ENCODE measurements at regions not wholly inside any gene's neighbourhood (a gene's known extent, or its start where the extent isn't known, plus 50 kb on each side); places are given as distances from the start of the nearest gene placed in this dataset.

DNA sequence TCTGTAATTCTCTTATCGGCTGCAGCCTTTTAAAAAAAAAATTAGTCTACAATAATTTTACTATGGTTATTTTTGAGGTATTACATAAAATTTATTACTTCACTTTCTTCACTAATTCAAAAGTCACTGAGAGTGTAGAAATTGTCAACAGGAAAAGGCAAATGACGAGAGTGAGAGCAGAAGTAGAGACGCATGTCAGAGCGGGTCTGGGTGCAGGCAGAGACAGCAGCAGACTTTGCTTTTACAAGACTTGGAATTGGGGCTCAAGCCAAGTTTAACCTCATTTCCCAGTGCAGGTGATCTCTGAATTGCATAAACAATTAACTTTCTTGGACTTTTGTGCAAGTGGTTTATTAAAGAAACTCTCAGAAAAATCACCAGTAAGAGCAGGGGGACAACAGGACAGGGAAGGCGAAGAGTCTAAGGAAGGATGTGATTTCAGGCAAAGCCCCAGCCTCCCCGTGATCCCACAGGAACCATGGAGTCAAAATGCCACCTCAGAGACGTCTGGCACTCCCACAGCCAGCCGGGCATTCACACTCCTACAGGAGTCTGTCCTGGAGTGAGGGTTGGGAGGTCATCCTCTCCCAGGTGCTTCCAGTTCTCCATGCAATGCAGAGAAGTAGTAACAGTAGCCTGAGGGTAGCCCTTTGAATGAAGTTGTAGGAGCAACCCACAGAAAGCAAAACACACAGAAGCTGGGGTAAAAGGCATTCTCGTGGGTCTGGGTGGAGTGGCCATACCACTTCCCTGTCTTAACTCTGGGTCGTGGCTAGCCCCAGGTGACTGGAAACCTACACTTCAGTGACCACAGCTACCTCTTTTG, 274.0 kb upstream of the TGFBR2 start:
- Histone ChIP-seq H3K27me3 (ENCODE audit: control insufficient read depth, insufficient read depth, low read length) (no peaks in the 10 kb centered on the region), H3K4me3 (ENCODE audit: low read length) (no peak overlapping the region), H3K27ac (ENCODE audit: low read length) (no peak overlapping the region), H3K36me3 (ENCODE audit: control insufficient read depth, insufficient read depth, low read length) (no peaks in the 10 kb centered on the region), H3K9me3 (replicated peaks; ENCODE audit: control insufficient read depth, low read depth, low read length) (no peaks in the 10 kb centered on the region), H3K4me1 (ENCODE audit: control insufficient read depth, insufficient read depth, low read length) (no peaks in the 10 kb centered on the region)
- 37% methylated on average over 2 of the region's 10 CpGs for WGBS (ENCODE audit: insufficient coverage)
- DNase-seq, result no peak

DNA sequence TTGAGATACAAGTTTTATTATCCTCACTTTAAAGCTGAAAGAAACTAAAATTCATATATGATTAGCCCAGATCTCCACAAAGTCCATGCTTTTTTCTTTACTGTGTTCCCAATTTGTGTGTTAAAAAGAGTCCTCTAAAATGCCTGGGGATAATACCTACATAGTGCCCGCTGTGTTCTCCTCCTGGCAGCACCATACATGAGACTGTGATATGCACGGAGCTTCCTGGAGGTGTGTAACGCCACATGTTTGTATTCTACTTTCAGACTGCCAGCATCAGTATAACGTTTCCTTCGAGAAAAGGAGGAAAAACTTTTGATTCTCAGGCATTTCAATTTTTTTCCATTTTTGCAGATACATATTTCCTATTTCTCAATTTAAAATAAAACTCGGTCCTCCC, 273.3 kb upstream of the TGFBR2 start:
- no peak overlapping the region for H3K27ac ChIP-seq (ENCODE audit: low read length)
- no peaks in the 10 kb centered on the region for H3K27me3 ChIP-seq (ENCODE audit: control insufficient read depth, insufficient read depth, low read length)
- H3K4me1 ChIP-seq (ENCODE audit: control insufficient read depth, insufficient read depth, low read length), result no peaks in the 10 kb centered on the region
- no peaks in the 10 kb centered on the region for H3K9me3 ChIP-seq (replicated peaks; ENCODE audit: control insufficient read depth, low read depth, low read length)
- no peak for DNase-seq
- 85% methylated on average over 3 of the region's 6 CpGs for WGBS (ENCODE audit: insufficient coverage)
- H3K4me3 ChIP-seq (ENCODE audit: low read length), result no peak overlapping the region
- no peaks in the 10 kb centered on the region for H3K36me3 ChIP-seq (ENCODE audit: control insufficient read depth, insufficient read depth, low read length)

DNA sequence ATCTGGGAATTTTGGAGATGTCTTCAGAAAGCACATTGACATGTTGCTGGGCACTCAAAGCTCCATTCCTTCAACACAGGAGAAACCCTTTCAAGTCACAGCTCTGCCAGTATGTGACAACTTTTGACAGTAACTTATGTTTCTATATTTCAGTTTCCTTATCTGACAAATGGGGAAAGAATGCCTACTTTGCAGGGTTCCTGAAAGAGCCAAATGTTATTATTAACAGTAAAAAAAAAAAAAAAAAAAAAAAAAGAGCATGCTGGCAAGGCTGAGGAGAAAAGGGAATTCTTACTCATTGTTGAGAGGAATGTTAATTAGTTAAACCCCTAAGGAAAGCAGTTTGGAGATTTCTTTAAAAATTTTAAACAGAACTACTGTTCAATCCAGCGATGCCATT, 272.5 kb upstream of the TGFBR2 start:
- Histone ChIP-seq H3K9me3 (replicated peaks; ENCODE audit: control insufficient read depth, low read depth, low read length) (no peaks in the 10 kb centered on the region), H3K27ac (ENCODE audit: low read length) (no peak overlapping the region), H3K4me1 (ENCODE audit: control insufficient read depth, insufficient read depth, low read length) (no peaks in the 10 kb centered on the region), H3K36me3 (ENCODE audit: control insufficient read depth, insufficient read depth, low read length) (no peaks in the 10 kb centered on the region), H3K4me3 (ENCODE audit: low read length) (no peak overlapping the region), H3K27me3 (ENCODE audit: control insufficient read depth, insufficient read depth, low read length) (no peaks in the 10 kb centered on the region)
- DNase-seq, result no peak
- no CpG with 5 or more reads among the region's 1 CpG for whole genome bisulfite sequencing (ENCODE audit: insufficient coverage)

DNA sequence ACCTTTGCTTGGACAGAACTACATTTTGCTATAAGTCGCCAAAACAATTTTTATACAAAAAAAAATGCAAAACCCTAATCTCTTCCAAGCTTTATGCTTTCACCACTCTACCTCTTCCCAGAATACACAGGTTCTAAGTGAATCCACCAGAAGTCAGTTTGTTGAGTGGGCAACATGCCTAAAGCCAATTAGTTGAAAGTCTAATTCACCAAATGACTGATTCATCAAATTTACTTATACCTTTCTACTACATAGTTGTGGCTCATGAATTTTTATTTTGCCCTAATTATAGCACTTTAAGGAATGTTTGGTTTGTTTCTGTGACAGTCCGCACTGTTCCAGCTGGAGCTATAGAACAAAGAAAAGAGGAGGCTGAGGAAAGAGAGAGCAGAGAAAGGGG, 265.9 kb upstream of the TGFBR2 start:
- WGBS (ENCODE audit: insufficient coverage), result 100% methylated on average over 1 of the region's 2 CpGs
- H3K27ac ChIP-seq (ENCODE audit: low read length), result no peak overlapping the region
- H3K27me3 ChIP-seq (ENCODE audit: control insufficient read depth, insufficient read depth, low read length), result no peaks in the 10 kb centered on the region
- H3K4me1 ChIP-seq (ENCODE audit: control insufficient read depth, insufficient read depth, low read length), result no peaks in the 10 kb centered on the region
- no peaks in the 10 kb centered on the region for H3K36me3 ChIP-seq (ENCODE audit: control insufficient read depth, insufficient read depth, low read length)
- no peak overlapping the region for H3K4me3 ChIP-seq (ENCODE audit: low read length)
- no peak for DNase-seq
- H3K9me3 ChIP-seq (replicated peaks; ENCODE audit: control insufficient read depth, low read depth, low read length), result no peaks in the 10 kb centered on the region

DNA sequence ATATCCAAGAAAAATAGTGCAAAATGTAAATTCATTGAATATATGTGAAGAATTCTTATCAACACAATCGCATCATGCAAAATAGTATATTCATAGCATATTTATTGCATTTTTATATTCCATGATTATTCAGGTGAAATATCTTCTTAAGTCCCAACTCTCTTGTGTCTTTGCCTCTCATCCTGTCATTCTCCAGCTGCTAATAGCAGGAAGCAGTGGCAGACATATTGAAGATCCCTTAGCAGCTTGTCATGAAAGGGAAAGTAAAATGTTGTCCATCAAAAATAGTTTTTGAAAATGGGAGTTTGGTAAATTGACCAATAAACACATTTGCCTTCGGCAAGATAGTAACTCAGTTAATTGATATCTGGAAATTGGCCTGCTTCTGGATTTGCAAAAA, 265.3 kb upstream of the TGFBR2 start:
- H3K36me3 ChIP-seq (ENCODE audit: control insufficient read depth, insufficient read depth, low read length), result no peaks in the 10 kb centered on the region
- no peaks in the 10 kb centered on the region for H3K9me3 ChIP-seq (replicated peaks; ENCODE audit: control insufficient read depth, low read depth, low read length)
- H3K4me3 ChIP-seq (ENCODE audit: low read length), result no peak overlapping the region
- H3K27ac ChIP-seq (ENCODE audit: low read length), result no peak overlapping the region
- H3K4me1 ChIP-seq (ENCODE audit: control insufficient read depth, insufficient read depth, low read length), result no peaks in the 10 kb centered on the region
- DNase-seq, result no peak
- H3K27me3 ChIP-seq (ENCODE audit: control insufficient read depth, insufficient read depth, low read length), result no peaks in the 10 kb centered on the region
- 80% methylated on average over 1 of the region's 2 CpGs for WGBS (ENCODE audit: insufficient coverage)

DNA sequence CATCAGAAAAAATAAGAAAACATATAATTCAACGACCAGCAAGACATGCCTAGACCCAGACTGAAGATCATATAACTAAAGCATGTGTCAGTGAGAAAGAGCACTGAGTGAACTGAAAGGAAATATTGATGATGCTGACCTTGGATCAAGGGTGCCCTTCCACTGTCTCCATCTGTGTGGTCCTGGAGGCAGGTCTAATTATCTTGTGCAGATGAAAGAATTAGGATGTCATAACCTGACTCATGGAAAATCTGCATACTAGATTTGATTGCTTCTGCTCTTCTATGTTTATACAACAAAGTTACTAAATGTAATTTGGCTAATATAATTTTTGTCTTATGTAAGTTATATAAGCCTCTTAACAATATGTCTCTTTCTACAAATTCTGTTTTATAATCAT, 264.6 kb upstream of the TGFBR2 start:
- H3K27ac ChIP-seq (ENCODE audit: low read length), result no peak overlapping the region
- no peak for DNase-seq
- H3K4me3 ChIP-seq (ENCODE audit: low read length), result no peak overlapping the region
- H3K27me3 ChIP-seq (ENCODE audit: control insufficient read depth, insufficient read depth, low read length), result no peaks in the 10 kb centered on the region
- no peaks in the 10 kb centered on the region for H3K4me1 ChIP-seq (ENCODE audit: control insufficient read depth, insufficient read depth, low read length)
- no peaks in the 10 kb centered on the region for H3K9me3 ChIP-seq (replicated peaks; ENCODE audit: control insufficient read depth, low read depth, low read length)
- H3K36me3 ChIP-seq (ENCODE audit: control insufficient read depth, insufficient read depth, low read length), result no peaks in the 10 kb centered on the region
- no CpG with 5 or more reads among the region's 1 CpG for WGBS (ENCODE audit: insufficient coverage)

DNA sequence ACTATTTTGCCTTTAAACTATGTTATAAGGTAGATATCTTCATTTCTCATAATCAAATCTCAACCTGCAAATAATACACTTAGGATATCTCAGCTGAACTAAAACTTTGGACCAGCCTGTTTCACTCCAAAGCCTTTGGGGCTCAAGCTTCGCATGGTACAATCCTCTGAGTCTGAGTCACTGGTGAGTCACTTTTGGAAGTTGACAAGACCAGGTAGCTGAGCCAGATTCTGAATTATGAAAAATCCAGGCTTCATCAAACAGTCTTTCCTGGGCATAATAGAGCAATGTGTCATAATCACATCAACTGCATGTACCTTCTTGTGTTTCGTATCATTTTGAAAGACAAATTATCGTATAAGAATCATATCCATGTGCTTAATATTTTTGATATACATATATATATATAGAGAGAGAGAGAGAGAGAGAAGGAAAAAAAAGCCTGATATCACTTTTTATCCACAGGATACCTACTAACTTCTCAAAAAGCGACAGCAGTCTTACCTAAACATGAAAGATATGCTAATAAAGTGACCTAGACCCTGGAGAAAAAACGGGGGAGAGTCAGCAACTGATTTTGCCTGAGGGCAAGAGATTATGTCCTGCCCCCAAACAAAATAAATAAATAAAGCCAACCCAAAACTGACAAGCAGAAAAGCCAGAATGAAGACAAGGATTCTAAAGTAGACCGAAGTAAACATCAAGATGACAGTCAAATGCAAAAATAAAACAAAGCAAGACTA, 263.9 kb upstream of the TGFBR2 start:
- Histone ChIP-seq H3K27me3 (ENCODE audit: control insufficient read depth, insufficient read depth, low read length) (no peaks in the 10 kb centered on the region), H3K4me3 (ENCODE audit: low read length) (no peak overlapping the region), H3K4me1 (ENCODE audit: control insufficient read depth, insufficient read depth, low read length) (no peaks in the 10 kb centered on the region), H3K9me3 (replicated peaks; ENCODE audit: control insufficient read depth, low read depth, low read length) (no peaks in the 10 kb centered on the region), H3K36me3 (ENCODE audit: control insufficient read depth, insufficient read depth, low read length) (no peaks in the 10 kb centered on the region), H3K27ac (ENCODE audit: low read length) (no peak overlapping the region)
- 57% methylated on average over 1 of the region's 6 CpGs for WGBS (ENCODE audit: insufficient coverage)
- peak; percentile 47 for DNase-seq

DNA sequence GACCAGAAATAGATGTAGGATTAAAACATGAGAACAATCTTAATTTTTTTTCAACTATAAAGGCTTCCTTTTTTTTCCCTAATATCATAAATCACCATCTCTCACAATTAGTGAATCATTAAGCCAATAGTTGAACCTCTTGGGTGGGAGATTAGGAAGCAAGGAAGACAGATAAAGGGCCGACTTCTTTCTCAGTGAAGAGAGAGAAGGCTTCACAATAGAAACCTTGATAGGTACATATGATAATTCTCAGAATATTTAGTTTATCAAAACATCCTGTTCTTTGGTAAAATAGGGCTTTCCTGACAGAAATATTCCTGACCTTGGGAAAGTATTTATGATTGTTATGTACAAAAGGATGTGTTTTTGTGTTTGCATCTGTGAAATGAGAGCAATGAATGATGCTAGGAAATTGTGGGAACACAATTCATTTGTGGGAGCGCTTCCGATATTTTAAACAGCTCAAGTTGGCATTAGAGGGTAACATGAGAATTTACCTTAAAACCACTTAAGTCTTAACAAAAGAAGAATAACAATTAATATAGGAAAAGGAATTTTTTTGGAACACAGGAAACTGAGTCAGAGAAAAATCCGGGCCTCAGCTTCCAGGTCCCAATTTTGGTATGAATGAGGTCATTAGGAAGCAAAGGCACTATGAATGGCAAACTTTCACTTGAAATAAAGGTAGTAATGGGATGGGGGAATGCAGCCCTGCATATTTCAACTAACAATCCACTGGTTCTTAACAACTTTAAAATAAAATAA, 263.2 kb upstream of the TGFBR2 start:
- no peak overlapping the region for H3K27ac ChIP-seq (ENCODE audit: low read length)
- no peak overlapping the region for H3K4me3 ChIP-seq (ENCODE audit: low read length)
- H3K9me3 ChIP-seq (replicated peaks; ENCODE audit: control insufficient read depth, low read depth, low read length), result no peaks in the 10 kb centered on the region
- no peaks in the 10 kb centered on the region for H3K27me3 ChIP-seq (ENCODE audit: control insufficient read depth, insufficient read depth, low read length)
- H3K4me1 ChIP-seq (ENCODE audit: control insufficient read depth, insufficient read depth, low read length), result no peaks in the 10 kb centered on the region
- no peaks in the 10 kb centered on the region for H3K36me3 ChIP-seq (ENCODE audit: control insufficient read depth, insufficient read depth, low read length)
- no peak for DNase-seq
- no CpG with 5 or more reads among the region's 4 CpGs for WGBS (ENCODE audit: insufficient coverage)

DNA sequence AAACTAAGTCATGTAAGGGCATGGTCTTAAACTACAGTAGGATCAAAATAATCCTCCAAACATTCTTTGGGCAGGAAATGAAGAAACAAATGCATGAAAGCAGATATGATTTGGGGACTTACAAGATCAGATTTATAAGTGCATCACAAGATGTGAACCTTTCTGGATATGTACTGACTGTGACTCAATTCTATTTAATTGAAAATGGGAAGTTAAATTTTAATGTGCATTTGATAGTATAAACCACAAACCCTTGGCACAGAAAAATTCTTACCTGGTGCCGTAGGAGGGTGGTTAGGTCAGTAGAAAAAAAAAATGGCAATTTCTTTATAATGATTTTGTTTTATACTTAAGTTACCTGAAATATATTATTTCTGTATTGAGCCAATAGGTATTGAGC, 262.5 kb upstream of the TGFBR2 start:
- no CpG with 5 or more reads among the region's 1 CpG for WGBS (ENCODE audit: insufficient coverage)
- Histone ChIP-seq H3K4me3 (ENCODE audit: low read length) (no peak overlapping the region), H3K27me3 (ENCODE audit: control insufficient read depth, insufficient read depth, low read length) (no peaks in the 10 kb centered on the region), H3K9me3 (replicated peaks; ENCODE audit: control insufficient read depth, low read depth, low read length) (no peaks in the 10 kb centered on the region), H3K27ac (ENCODE audit: low read length) (no peak overlapping the region), H3K36me3 (ENCODE audit: control insufficient read depth, insufficient read depth, low read length) (no peaks in the 10 kb centered on the region), H3K4me1 (ENCODE audit: control insufficient read depth, insufficient read depth, low read length) (no peaks in the 10 kb centered on the region)
- no peak for DNase-seq

DNA sequence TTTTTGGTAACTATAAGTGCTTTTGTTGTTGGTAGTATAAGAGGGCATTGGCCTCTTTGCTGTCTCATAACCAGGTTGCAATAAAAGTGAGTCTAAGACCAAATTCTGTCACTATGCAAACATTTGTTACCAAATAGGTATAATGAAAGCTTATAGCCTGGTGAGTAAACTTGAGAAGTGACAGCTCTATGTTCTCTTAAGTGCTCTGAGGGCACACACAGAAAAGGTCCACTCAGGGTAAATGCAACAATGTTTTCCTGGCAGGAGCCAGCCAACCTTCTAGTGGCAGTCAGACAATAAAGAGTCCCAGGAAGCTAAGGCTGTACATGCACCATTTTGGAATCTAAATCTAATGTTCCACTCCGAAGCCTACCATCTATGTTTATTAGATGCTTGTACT, 262.1 kb upstream of the TGFBR2 start:
- no CpG with 5 or more reads among the region's 1 CpG for WGBS (ENCODE audit: insufficient coverage)
- no peak overlapping the region for H3K27ac ChIP-seq (ENCODE audit: low read length)
- H3K4me3 ChIP-seq (ENCODE audit: low read length), result no peak overlapping the region
- no peaks in the 10 kb centered on the region for H3K36me3 ChIP-seq (ENCODE audit: control insufficient read depth, insufficient read depth, low read length)
- no peaks in the 10 kb centered on the region for H3K9me3 ChIP-seq (replicated peaks; ENCODE audit: control insufficient read depth, low read depth, low read length)
- H3K27me3 ChIP-seq (ENCODE audit: control insufficient read depth, insufficient read depth, low read length), result no peaks in the 10 kb centered on the region
- H3K4me1 ChIP-seq (ENCODE audit: control insufficient read depth, insufficient read depth, low read length), result no peaks in the 10 kb centered on the region
- no peak for DNase-seq
